HL-60 (cell line): ENCODE measurements at regions not wholly inside any gene's neighbourhood (a gene's known extent, or its start where the extent isn't known, plus 50 kb on each side); places are given as distances from the start of the nearest gene placed in this dataset.

Experiments
- DNase-seq, 2 experiments: peaks; one replicate each; pipeline ENCODE4 v3.0.0-alpha.2; 2010 to 2020; ENCODE audit warnings: low read depth in 1 of 2, low spot score in 1 of 2
- H3K27ac ChIP-seq: fragments of 250-450 bp; sonication (Bioruptor Pico); replicated peaks from 2 replicates; pipeline ENCODE4 v1.5.1; 2020; ENCODE audit warnings: mild to moderate bottlenecking, moderate library complexity
- H3K27me3 ChIP-seq: fragments of 250-450 bp; sonication (Bioruptor Pico); 2 replicates; pipeline ENCODE4 v1.5.1; 2021; ENCODE audit warnings: mild to moderate bottlenecking, moderate library complexity; ENCODE audit not compliant: insufficient read depth, poor library complexity, severe bottlenecking
- H3K4me3 ChIP-seq: replicated peaks from 2 replicates; pipeline ENCODE4 v1.5.1; 2011; ENCODE audit warnings: mild to moderate bottlenecking, control low read depth, low read length; ENCODE audit not compliant: insufficient read depth
- GABPA ChIP-seq: IDR thresholded peaks from 2 replicates; pipeline ENCODE4 v1.6.1; 2012; ENCODE audit warnings: low read depth
- POLR2AphosphoS5 ChIP-seq: IDR thresholded peaks from 2 replicates; pipeline ENCODE4 v1.6.1; 2012; ENCODE audit warnings: low read depth
- REST ChIP-seq: IDR thresholded peaks from 2 replicates; pipeline ENCODE4 v1.6.1; 2012; ENCODE audit warnings: low read depth; ENCODE audit not compliant: insufficient replicate concordance
- SPI1 ChIP-seq: IDR thresholded peaks from 2 replicates; pipeline ENCODE4 v1.6.1; 2012; ENCODE audit warnings: low read depth, mild to moderate bottlenecking, borderline replicate concordance
- TF ChIP-seq, protein P1 (sequence below): IDR thresholded peaks from one replicate; pipeline ENCODE4 v1.5.1; 2011; ENCODE audit warnings: low read length, control low read depth, inconsistent platforms; ENCODE audit not compliant: insufficient read depth

DNA sequence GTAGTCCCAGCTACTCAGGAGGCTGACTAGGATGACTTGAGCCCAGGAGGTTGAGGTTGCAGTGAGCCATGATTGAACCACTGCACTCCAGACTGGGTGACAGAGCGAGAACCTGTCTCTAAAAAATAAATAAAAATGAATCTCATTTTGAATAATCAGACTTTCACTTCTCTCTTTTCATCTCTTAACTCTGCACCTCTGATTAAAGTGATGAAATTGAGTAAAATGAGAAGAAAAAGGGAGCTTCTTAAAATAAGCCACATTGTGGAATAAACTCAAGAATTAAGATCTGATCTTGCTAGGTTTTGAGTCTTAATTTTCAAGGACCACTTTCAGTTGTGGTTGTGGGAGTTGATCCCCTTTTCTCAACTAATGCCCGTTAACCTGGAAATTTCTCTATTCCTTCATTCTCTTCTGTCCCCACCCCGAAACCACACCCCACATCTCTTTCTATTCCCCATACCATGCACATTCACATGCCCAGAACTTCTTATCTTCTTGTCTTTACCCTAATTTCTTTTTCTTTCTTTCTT, 70.9 kb upstream of the ETV6 start:
- TF ChIP-seq, protein P1, sequence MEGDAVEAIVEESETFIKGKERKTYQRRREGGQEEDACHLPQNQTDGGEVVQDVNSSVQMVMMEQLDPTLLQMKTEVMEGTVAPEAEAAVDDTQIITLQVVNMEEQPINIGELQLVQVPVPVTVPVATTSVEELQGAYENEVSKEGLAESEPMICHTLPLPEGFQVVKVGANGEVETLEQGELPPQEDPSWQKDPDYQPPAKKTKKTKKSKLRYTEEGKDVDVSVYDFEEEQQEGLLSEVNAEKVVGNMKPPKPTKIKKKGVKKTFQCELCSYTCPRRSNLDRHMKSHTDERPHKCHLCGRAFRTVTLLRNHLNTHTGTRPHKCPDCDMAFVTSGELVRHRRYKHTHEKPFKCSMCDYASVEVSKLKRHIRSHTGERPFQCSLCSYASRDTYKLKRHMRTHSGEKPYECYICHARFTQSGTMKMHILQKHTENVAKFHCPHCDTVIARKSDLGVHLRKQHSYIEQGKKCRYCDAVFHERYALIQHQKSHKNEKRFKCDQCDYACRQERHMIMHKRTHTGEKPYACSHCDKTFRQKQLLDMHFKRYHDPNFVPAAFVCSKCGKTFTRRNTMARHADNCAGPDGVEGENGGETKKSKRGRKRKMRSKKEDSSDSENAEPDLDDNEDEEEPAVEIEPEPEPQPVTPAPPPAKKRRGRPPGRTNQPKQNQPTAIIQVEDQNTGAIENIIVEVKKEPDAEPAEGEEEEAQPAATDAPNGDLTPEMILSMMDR = no peak
- H3K4me3 ChIP-seq = no peak overlapping the region
- H3K27me3 ChIP-seq = no peaks in the 10 kb centered on the region
- no peak for DNase-seq
- no peak overlapping the region for H3K27ac ChIP-seq

GRCh38 chr12:11580125-11580751, 69.2 kb upstream of the ETV6 start:
- peak overlapping the region; percentile 16; the same call in 1 of the 2 replicates for H3K27ac ChIP-seq
- H3K4me3 ChIP-seq = no peak overlapping the region
- no peaks in the 10 kb centered on the region for H3K27me3 ChIP-seq
- DNase-seq = peak; percentile 66 to 73
- TF ChIP-seq POLR2AphosphoS5 (peak; percentile 19; the same call in 1 of the 2 replicates), GABPA (no peak), REST (no peak), SPI1 (peak; percentile 36; the same call in 1 of the 2 replicates)
- TF ChIP-seq, protein P1 = no peak

GRCh38 chr12:11581179-11581755, 68.2 kb upstream of the ETV6 start:
- TF ChIP-seq, protein P1 = no peak
- no peak for TF ChIP-seq POLR2AphosphoS5
- no peak for TF ChIP-seq SPI1
- no peak for TF ChIP-seq GABPA
- TF ChIP-seq REST = no peak
- H3K4me3 ChIP-seq = no peak overlapping the region
- H3K27me3 ChIP-seq = no peaks in the 10 kb centered on the region
- H3K27ac ChIP-seq = peak overlapping the region; percentile 16; the same call in 1 of the 2 replicates
- DNase-seq = peak in 1 of 2 experiments; percentile 69
